ENCODE measurements at regions not wholly inside any gene's neighbourhood (a gene's known extent, or its start where the extent isn't known, plus 50 kb on each side); places are given as distances from the start of the nearest gene placed in this dataset.

DNA sequence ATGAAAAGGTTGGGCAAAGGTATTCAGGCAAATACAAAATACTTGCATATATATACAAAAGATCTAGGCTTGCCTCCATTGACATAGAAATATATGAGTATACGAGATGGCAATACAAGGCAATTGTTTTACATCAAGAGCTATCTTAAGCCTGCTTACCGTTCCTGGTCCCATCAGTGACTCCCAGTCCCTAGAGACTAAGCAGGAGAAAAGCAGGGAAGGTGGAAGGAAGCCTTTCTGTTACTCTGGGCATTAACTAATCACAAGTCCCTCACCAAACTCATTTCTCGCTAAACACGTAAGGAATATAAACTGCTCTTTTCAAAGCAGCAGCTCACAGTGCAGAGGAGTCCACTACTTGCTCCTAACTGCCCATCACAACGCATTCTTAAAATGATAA, 125.2 kb downstream of the ZNF608 start:
- no peak overlapping the region for H3K9ac ChIP-seq (replicated peaks; ENCODE audit: extremely low read depth, insufficient read depth, low read length)
- H3K27ac ChIP-seq (ENCODE audit: insufficient read depth, low read depth, low read length), result no peak overlapping the region
- H4K20me1 ChIP-seq (replicated peaks; ENCODE audit: control insufficient read depth, extremely low read depth, insufficient read depth, low read length), result no peaks in the 10 kb centered on the region
- ChIA-PET POLR2A (no interaction called here), CTCF (no interaction called here)
- TF ChIP-seq, protein P1, sequence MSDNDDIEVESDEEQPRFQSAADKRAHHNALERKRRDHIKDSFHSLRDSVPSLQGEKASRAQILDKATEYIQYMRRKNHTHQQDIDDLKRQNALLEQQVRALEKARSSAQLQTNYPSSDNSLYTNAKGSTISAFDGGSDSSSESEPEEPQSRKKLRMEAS (IDR thresholded peaks at IDR 0.05; ENCODE audit: insufficient read depth, insufficient read length), result no peak
- no peak for TF ChIP-seq FOS (IDR thresholded peaks at IDR 0.05; ENCODE audit: borderline replicate concordance, insufficient read depth, low read length)
- TF ChIP-seq EZH2 (IDR thresholded peaks at IDR 0.05; ENCODE audit: borderline replicate concordance, low read depth, low read length, severe bottlenecking), result no peak
- no peak for TF ChIP-seq POLR2AphosphoS5 (IDR thresholded peaks at IDR 0.05; ENCODE audit: insufficient read depth, low read depth, low read length)
- TF ChIP-seq, protein P2, sequence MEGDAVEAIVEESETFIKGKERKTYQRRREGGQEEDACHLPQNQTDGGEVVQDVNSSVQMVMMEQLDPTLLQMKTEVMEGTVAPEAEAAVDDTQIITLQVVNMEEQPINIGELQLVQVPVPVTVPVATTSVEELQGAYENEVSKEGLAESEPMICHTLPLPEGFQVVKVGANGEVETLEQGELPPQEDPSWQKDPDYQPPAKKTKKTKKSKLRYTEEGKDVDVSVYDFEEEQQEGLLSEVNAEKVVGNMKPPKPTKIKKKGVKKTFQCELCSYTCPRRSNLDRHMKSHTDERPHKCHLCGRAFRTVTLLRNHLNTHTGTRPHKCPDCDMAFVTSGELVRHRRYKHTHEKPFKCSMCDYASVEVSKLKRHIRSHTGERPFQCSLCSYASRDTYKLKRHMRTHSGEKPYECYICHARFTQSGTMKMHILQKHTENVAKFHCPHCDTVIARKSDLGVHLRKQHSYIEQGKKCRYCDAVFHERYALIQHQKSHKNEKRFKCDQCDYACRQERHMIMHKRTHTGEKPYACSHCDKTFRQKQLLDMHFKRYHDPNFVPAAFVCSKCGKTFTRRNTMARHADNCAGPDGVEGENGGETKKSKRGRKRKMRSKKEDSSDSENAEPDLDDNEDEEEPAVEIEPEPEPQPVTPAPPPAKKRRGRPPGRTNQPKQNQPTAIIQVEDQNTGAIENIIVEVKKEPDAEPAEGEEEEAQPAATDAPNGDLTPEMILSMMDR (IDR thresholded peaks at IDR 0.05; ENCODE audit: extremely low read depth in 1 of 2, insufficient read depth in 1 of 2, low read depth in 1 of 2, low read length in 2 of 2), result no peak
- TF ChIP-seq POLR2A (IDR thresholded peaks at IDR 0.05; ENCODE audit: low read depth, low read length), result no peak
- TF ChIP-seq GATA2 (IDR thresholded peaks at IDR 0.05; ENCODE audit: insufficient read depth, insufficient read length, low read depth, low read length), result no peak
- TF ChIP-seq MYC (IDR thresholded peaks at IDR 0.05; ENCODE audit: low read depth, low read length), result no peak
- TF ChIP-seq JUN (IDR thresholded peaks at IDR 0.05; ENCODE audit: borderline replicate concordance, insufficient read depth, insufficient read length, low read depth), result no peak
- no peak overlapping the region for H2AFZ ChIP-seq (ENCODE audit: low read depth, low read length)
- FAIRE-seq (no peak), DNase-seq (ENCODE audit: low read depth, low spot score) (no peak)
- no peaks in the 10 kb centered on the region for H3K79me2 ChIP-seq (ENCODE audit: control insufficient read depth, insufficient read depth, low read length)
- intact Hi-C loops (cut with micrococcal nuclease) (no loop called here), dilution Hi-C loops (cut with MboI; ENCODE audit: extremely low pct_ligation_motif_present, low sequenced_read_pairs) (no loop called here)
- H3K27me3 ChIP-seq (ENCODE audit: control insufficient read depth in 2 of 2, insufficient read depth in 2 of 2, low read length in 2 of 2), result no peaks in the 10 kb centered on the region
- H3K4me1 ChIP-seq (ENCODE audit: control insufficient read depth, extremely low read depth, insufficient read depth, low read length), result no peaks in the 10 kb centered on the region
- no TSS peak for BruUV-seq (replicated peaks)
- H3K36me3 ChIP-seq (ENCODE audit: control insufficient read depth in 2 of 2, extremely low read depth in 1 of 2, insufficient read depth in 2 of 2, low read length in 2 of 2), result no peaks in the 10 kb centered on the region
- H3K4me2 ChIP-seq (ENCODE audit: insufficient read depth, low read length), result no peak overlapping the region
- no peaks in the 10 kb centered on the region for H3K9me3 ChIP-seq (replicated peaks; ENCODE audit: control insufficient read depth, insufficient read depth, low read length)
- H3K9me1 ChIP-seq (replicated peaks; ENCODE audit: control insufficient read depth, extremely low read depth, insufficient read depth, low read length), result no peaks in the 10 kb centered on the region
- no peak overlapping the region for H3K4me3 ChIP-seq (replicated peaks in 1 of 3; ENCODE audit: insufficient read depth in 1 of 3, low read depth in 1 of 3, low read length in 3 of 3)

Measured in endothelial cell of umbilical vein (primary cell).